ENCODE measurements at regions not wholly inside any gene's neighbourhood (a gene's known extent, or its start where the extent isn't known, plus 50 kb on each side); places are given as distances from the start of the nearest gene placed in this dataset.

DNA sequence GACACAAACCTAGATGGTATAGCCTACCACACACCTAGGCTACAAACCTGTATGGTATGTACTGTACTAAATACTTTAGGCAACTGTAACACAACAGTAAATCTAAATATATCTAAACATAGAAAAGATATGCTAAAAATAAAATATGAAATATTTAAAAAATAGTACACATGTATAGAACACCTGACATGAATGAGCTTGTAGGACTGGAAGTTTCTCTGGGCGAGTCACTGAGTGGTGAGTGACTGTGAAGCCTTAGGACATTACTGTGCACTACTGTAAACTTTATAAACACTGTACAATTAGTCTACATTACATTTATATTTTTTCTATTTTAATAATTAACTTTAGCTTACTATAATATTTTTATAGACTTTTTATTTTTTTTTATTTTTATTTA lies 1301.3 kb downstream of the FAM181B start:
- WGBS, 2 donors: 75 to 81% methylated on average over 1 of the region's 1 CpG
- Histone ChIP-seq H3K27ac (no peak overlapping the region), H3K36me3 (no peaks in the 10 kb centered on the region), H3K9me3 (no peaks in the 10 kb centered on the region), H3K27me3 (no peaks in the 10 kb centered on the region), H3K4me1 (no peaks in the 10 kb centered on the region), H3K4me3 (no peak overlapping the region)
- DNase-seq: no peak
- TF ChIP-seq, protein P1, sequence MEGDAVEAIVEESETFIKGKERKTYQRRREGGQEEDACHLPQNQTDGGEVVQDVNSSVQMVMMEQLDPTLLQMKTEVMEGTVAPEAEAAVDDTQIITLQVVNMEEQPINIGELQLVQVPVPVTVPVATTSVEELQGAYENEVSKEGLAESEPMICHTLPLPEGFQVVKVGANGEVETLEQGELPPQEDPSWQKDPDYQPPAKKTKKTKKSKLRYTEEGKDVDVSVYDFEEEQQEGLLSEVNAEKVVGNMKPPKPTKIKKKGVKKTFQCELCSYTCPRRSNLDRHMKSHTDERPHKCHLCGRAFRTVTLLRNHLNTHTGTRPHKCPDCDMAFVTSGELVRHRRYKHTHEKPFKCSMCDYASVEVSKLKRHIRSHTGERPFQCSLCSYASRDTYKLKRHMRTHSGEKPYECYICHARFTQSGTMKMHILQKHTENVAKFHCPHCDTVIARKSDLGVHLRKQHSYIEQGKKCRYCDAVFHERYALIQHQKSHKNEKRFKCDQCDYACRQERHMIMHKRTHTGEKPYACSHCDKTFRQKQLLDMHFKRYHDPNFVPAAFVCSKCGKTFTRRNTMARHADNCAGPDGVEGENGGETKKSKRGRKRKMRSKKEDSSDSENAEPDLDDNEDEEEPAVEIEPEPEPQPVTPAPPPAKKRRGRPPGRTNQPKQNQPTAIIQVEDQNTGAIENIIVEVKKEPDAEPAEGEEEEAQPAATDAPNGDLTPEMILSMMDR (IDR thresholded peaks at IDR 0.05): no peak
- no peak for TF ChIP-seq POLR2A (IDR thresholded peaks at IDR 0.05)
- intact Hi-C loops (cut with DNase I): no loop called here

DNA sequence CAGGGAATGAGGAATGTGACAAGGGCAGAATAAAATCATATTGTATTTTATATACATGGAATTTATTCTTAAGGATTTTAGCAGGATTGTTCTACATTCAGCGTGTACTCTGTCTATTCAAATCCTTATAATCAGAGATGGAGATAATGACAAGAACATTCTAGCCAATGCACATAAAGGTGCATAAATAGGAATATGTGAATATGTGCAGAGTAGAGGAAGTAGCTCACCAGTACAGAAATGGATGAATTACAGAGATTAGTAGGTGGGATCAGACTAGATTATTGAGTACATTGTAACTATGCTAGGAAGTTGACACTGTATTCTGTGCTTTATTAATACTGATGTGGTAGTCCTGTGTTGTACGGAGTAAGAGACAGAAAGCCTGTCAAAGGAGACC lies 1308.8 kb downstream of the FAM181B start:
- no peak for TF ChIP-seq POLR2A (IDR thresholded peaks at IDR 0.05)
- WGBS, 2 donors: 84 to 95% methylated on average over 2 of the region's 2 CpGs
- intact Hi-C loops (cut with DNase I): no loop called here

DNA sequence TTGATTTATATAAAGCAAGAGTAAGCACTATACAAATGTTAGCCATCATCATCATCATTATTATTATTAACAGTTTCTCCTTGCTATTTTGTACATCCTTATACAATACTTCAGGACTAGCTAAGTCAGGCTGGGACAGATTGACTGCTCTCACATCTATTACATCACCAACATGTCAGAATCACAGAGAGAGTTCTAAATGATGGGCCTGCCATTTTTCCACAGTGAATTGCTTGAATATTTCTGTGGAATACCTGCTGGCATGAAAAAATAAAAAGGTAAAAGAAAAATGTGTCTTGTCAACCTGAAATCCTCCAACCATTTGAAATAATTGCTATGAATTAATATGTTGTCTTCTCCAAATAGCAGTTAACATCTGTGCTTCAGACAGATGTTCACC lies 1311.3 kb downstream of the FAM181B start:
- no peaks in the 10 kb centered on the region for H3K27me3 ChIP-seq
- H3K36me3 ChIP-seq: no peaks in the 10 kb centered on the region
- H3K9me3 ChIP-seq: no peaks in the 10 kb centered on the region
- no peak overlapping the region for H3K4me3 ChIP-seq
- intact Hi-C loops (cut with DNase I): no loop called here
- no peaks in the 10 kb centered on the region for H3K4me1 ChIP-seq
- no peak for DNase-seq
- TF ChIP-seq, protein P1 (IDR thresholded peaks at IDR 0.05): no peak
- no peak for TF ChIP-seq POLR2A (IDR thresholded peaks at IDR 0.05)
- no peak overlapping the region for H3K27ac ChIP-seq

More for the DNA sequence above, 1308.8 kb downstream of the FAM181B start:
- H3K27me3 ChIP-seq: no peaks in the 10 kb centered on the region
- H3K27ac ChIP-seq: no peak overlapping the region
- H3K4me3 ChIP-seq: no peak overlapping the region
- DNase-seq: no peak
- no peaks in the 10 kb centered on the region for H3K9me3 ChIP-seq
- H3K36me3 ChIP-seq: no peaks in the 10 kb centered on the region
- no peaks in the 10 kb centered on the region for H3K4me1 ChIP-seq

DNA sequence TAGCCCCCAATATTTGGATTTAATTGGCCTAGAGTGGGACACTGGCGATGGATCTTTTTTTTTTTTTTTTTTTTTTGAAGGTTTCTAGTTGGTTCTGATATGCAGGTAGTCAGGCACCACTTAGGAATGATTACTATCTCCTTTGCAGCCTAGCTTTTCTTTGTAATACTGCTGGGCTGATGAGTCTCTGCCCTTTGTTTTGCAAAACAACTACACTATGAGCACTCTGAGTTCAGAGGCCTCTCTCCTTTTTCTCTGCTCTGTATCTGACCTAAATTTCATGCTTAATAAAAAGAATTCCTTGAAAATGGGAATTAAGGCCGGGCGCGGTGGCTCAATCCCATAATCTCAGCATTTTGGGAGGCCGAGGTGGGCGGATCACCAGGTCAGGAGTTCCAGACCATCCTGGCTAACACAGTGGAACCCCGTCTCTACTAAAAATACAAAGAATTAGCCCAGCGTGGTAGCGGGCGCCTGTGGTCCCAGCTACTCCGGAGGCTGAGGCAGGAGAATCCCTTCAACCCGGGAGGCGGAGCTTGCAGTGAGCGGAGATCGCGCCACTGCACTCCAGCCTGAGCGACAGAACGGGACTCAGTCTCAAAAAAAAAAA lies 1312.3 kb downstream of the FAM181B start:
- Histone ChIP-seq H3K4me3 (no peak overlapping the region), H3K9me3 (no peaks in the 10 kb centered on the region), H3K36me3 (no peaks in the 10 kb centered on the region), H3K4me1 (no peaks in the 10 kb centered on the region), H3K27ac (no peak overlapping the region), H3K27me3 (no peaks in the 10 kb centered on the region)
- intact Hi-C loops (cut with DNase I): no loop called here
- TF ChIP-seq, protein P1 (IDR thresholded peaks at IDR 0.05): no peak
- TF ChIP-seq POLR2A (IDR thresholded peaks at IDR 0.05): no peak
- no peak for DNase-seq
- 93 to 94% methylated on average over 13 to 18 of the region's 18 CpGs for WGBS, 2 donors

DNA sequence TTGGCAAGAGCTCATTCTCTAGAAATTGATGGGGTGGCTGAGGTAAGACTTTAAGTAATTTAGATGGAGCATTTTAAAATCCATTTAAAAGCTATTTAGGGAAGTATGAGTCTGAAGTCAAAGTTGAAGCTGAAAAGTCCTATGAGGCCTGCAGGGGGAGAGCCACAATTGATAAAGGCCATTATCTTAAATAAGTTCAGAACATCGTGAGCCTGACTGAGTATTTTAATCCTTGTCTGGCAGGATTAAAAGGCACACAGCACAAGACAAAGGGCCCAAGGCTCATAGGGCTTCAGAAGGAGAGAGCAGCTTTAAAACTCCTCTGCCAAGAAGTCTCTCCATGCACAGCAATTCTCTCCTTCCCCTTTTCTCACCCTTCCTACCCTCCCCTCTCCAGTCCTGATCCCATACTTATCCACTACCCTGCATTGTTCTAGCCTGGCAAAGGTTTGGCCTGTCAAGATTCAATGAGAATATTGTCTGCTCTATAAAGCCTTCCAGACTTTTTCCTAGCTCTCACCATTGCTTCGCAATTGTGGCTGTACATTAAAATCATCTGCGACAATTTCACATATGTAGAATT lies 1312.9 kb downstream of the FAM181B start:
- TF ChIP-seq POLR2A (IDR thresholded peaks at IDR 0.05): no peak
- H3K4me1 ChIP-seq: no peaks in the 10 kb centered on the region
- DNase-seq: no peak
- no peaks in the 10 kb centered on the region for H3K36me3 ChIP-seq
- no peaks in the 10 kb centered on the region for H3K27me3 ChIP-seq
- no peak overlapping the region for H3K4me3 ChIP-seq
- WGBS, 2 donors: 54 to 65% methylated on average over 3 of the region's 3 CpGs
- no peak overlapping the region for H3K27ac ChIP-seq
- intact Hi-C loops (cut with DNase I): no loop called here
- H3K9me3 ChIP-seq: no peaks in the 10 kb centered on the region

DNA sequence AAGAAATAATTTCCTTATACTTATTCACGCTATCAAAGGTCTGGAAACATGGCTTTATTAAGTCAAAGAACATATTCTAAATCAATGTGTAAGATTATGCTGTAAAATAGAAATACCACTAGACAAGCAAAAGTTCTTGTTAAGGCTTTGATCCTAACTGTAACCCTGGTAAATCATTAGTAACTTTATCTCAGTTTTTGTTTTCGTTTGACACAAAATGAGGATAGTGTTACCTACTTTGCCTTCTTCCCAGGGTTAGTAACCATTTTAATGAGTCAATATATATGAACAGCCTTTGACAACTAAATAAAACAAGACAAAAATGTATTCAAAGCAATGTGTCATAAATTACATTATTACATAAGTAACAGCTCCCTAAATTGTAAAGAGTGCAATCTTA lies 1336.3 kb downstream of the FAM181B start:
- Histone ChIP-seq H3K27ac (no peak overlapping the region), H3K4me1 (no peaks in the 10 kb centered on the region), H3K4me3 (no peak overlapping the region), H3K9me3 (no peaks in the 10 kb centered on the region), H3K27me3 (no peaks in the 10 kb centered on the region), H3K36me3 (no peaks in the 10 kb centered on the region)
- intact Hi-C loops (cut with DNase I): no loop called here
- 41 to 52% methylated on average over 2 of the region's 2 CpGs for WGBS, 2 donors
- TF ChIP-seq, protein P1 (IDR thresholded peaks at IDR 0.05): no peak
- no peak for TF ChIP-seq POLR2A (IDR thresholded peaks at IDR 0.05)
- DNase-seq: no peak
